ENCODE measurements at regions not wholly inside any gene's neighbourhood (a gene's known extent, or its start where the extent isn't known, plus 50 kb on each side); places are given as distances from the start of the nearest gene placed in this dataset.

DNA sequence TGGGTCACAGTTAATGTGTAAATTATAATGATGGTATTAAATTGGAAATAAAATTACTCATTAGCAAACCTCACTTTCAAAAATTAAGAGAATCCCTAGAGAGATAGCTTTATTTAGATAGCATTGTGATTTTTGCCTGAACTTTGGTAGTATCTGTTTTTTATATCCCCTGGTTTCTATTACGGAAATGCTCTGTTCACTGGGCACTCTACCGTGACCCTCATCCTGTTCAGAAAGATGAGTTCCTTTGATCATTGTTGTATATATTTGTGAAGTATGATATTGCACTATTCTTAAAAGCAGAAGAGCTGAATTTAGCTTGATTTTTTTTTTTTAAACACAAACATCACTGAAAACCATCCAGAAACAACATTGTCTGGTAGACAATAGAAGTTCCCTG is 1143.8 kb upstream of the MAP3K7 start:
- DNase-seq: no peak

DNA sequence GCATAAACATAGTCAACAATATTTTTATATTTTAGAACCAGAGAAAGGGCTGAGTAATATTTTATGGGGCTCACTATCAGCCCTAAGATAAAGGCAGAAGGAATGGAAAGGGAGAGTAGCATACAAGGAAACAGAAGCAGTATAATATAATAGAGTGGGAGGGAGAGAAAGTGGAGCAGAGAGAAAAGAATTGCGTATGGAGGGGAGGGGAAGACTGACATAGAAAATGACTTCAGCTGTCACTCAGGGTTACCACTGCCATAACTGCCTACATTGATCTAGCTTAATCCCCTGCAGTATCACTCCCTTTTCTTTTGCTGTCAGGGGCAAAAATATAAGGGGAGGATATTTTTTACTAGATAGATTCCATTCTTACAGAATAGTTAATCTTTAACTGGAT is 1133.5 kb upstream of the MAP3K7 start:
- DNase-seq: no peak

DNA sequence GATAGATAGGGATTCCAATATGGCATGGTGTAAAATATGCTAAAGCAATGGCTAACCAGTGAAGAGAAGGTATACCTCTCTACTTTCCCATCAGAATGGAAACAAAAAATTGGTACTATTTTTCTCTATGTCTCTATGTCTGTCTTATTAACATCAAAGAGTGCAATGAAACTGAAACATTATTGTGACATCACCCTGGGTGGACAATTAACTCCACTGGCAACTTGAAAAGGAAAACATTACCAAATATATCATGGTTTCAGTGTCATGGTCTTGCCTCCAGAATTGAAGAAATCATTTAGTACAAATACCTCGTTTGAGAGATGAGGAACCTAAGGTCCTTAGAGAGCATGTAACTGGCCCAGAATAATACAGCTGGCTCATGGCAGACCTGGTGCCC is 1132.5 kb upstream of the MAP3K7 start:
- DNase-seq: no peak

DNA sequence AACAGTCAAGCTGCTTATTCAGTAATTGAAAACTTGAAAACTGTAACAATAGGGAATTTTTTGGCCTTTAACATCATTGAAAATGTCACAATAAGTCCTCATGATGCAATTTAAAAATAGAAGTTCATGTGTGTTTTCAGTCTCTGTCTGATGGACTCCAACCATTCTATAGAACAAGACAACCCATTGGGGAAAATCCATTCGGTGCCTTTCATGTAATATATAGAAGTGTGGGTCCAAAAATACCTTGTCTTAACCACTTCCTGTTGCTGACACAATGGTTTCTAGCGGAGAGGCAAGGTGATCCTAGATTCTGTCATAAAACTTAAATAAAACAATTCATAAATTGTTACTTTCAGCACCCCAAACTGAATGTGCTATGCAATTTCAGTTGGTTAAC is 1131.3 kb upstream of the MAP3K7 start:
- DNase-seq: no peak

DNA sequence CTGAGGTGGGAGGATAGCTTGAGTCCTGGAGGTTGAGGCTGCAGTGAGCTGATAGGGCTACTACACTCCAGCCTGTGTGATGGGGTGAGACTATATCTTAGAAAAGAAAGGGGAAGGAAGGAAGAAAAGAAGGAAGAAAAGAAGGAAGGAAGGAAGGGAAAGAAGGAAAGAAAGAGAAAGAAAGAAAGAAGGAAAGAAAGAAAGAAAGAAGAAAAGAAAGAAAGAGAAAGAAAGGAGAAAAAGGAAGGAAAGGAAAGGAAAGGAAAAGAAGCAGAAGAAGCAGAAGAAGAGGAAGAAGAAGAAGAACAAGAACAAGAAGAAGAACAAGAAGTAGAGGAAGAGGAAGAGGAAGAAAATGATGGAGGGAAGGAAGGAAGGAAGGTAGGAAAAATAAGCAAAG is 1130.2 kb upstream of the MAP3K7 start:
- no peak for DNase-seq

DNA sequence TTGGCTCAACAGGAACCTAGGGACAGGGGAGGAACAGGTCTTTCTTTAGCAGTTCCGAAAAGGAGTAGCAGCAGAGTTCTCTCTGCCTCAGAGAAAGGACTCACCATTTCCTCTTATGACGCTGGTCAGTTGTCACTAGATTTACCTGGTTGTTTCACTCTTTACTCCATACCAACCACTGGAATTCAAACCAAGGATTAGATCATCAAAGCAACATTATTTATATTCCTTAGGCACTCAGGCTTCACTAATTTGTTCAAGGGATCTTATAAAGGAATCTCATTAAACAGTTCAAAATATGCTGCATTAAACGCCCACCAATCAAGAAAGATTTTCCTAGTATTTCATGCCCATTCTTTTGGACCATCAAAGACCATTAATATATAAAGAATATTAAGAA is 1129.5 kb upstream of the MAP3K7 start:
- DNase-seq: no peak

DNA sequence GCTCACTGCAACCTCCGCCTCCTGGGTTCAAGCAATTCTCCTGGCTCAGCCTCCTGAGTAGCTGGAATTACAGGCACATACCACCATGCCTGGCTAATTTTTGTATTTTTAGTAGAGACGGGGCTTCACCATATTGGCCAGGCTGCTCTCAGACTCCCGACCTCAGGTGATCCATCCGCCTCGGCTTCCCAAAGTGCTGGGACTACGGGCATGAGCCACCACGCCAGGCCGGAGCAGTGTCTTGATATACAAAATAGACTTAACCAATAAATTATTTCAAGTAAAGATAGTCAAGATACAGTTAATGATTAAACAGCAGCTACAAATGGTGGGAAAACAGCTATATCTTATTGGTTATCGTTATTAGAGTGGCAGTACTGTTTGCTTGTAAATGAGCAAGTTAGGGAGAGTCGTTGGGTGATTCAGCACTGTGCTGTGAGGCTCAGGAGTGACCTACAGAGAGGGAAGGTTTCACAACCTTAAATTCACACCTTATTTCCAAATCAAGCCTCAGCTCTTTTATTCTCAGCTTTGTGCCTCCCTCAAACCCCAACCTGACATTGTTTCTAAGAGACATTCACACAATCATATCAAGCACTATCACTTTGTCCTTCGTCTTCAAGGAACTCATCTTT is 1128.4 kb upstream of the MAP3K7 start:
- DNase-seq: no peak

DNA sequence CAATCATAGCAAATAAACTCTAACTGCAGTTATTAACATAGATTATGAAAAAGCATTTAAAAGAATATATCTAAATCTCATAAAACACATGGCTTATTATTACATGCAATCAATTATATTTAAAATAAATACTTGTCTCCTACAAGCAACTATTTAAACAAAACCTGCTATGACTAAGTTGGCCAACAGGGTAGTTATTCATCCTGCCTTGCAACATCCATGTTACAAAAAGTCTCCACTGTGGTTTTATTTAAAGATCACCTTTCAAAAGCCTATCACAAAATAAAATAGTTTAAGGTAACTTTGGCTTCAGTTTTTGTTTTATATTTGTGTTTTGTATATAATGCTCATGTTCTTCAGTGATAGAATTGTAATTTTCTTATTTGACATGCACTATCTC is 1127.0 kb upstream of the MAP3K7 start:
- DNase-seq: no peak

DNA sequence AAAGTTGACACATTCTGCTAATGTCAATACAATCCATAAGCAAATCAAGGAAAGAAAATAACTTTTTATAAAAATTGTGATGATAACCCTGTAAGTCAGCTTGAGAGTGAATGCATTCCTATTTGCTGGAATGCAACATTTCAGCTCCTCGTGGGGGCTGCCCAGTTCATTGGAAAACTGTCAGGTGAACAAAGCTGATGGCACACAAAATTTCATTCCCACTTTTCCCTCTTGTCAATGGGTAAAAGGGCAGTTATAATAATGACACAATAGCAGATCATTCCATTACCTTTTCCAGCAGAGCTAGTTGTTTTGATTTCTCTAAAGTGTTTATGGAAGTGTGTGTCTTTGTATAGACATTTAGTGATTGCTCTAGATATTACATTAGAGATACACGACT is 1124.6 kb upstream of the MAP3K7 start:
- DNase-seq: no peak

DNA sequence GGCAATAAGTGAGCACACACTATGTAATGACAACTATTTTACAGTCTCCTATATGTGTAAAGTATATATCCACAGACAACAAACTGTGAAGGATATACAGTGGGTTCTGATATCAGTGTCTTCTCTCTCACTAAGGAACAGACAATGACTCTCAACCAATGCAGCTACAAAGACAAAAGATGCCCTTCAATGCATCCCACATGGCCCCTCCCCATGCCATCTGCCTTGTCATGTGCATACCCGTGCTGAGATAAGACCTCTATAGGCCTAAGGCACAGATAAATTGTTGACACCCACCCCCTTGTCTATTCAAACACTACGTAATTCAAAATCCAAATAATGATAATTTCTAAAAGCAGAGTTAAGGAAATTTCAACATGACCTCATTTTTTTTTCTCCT is 1123.5 kb upstream of the MAP3K7 start:
- no peak for DNase-seq

DNA sequence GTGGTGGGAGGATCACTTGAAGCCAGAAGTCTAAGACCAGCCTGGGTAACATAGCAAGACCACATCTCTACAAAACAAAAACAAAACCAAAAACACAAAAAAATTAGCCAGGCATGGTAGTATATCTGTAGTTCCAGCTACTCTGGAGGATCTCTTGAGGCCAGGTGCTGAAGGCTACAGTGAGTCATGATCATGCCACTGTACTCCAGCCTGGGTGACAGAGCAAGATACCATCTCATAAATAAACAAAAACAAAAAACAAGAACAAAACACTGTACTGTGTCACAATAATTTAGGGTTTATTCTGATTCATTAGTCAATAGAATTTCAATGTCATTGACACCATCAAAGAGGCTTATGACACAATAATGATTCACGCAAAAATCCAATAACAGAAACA is 1121.7 kb upstream of the MAP3K7 start:
- DNase-seq: no peak

DNA sequence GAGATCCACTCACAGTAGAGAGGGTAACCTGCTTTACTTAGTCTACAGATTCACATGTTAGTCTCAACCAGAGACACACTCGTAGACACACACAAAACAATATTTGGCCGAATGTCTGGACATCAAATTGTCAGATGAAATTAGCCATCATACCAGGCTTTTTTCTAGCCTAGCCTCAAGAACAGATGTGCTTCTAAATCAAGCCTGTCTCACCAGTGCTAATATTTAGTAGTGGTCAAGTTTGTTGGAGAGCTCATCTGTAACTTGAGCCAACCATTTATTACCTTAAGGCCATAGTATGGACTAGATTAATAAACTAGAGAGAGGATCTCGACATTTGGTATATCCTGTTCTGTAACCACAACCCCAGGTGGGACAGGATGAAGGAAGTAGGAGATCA is 1118.8 kb upstream of the MAP3K7 start:
- no peak for DNase-seq

DNA sequence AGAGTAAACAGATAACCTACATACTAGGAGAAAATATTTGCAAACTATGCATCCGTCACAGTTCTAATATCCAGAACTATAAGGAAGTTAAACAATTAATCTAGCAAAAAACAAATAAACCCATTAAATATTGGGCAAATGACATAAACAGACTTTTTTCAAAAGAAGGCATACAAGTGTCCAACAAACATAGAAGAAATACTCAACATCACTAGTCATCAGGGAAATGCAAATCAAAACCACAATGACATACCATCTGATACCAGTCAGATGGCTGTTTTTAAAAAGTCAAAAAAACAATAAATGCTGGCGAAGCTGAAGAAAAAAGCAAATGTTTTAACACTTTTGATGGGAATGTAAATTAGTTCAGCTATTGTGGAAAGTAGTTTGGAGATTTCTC is 1117.7 kb upstream of the MAP3K7 start:
- DNase-seq: no peak

DNA sequence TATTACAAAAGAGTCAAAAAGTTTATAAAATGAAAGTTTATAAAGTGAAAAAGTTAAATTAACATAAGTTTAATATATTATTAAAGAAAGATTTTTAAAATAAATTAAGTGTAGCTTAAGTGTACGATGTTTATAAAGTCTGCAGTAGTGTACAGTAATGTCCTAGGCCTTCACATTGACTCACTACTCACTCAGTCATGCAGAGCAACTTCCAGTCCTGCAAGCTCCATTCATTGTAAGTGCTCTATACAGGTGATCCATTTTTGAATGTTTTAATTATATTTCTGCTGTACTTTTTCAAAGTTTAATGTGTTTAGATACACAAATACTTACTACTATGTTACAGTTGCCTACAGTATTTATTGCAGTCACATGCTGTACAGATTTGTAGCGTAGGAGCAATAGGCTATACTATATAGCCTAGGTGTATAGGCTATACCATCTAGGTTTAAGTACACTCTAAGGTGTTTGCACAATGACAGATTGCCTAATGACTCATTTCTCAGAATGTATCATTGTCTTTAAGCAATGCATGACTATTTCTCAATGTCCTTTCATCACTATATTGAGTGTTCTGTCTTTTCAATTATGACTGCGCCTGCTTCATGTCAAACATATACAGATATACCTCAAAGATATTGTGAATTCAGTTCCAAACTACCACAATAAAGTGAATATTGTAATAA is 1110.3 kb upstream of the MAP3K7 start:
- DNase-seq: no peak

DNA sequence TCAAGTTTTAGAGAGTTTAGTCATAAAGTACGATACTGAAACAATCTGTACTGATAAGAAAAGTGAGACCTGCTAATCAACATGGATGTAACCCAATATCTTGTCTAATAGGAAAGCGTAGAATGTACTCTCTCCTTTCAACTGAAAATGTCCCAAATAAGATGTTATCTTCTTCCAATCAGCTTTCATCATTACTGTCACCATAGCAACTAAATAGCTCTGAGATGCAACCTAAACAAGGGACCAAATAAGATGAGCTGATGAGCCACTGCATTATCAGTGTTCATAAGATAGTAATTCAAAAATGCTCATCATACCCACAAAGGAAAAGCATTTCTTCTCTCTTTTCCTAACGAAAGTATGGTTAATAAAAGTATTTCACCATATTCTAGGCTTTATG is 1108.3 kb upstream of the MAP3K7 start:
- no peak for DNase-seq

DNA sequence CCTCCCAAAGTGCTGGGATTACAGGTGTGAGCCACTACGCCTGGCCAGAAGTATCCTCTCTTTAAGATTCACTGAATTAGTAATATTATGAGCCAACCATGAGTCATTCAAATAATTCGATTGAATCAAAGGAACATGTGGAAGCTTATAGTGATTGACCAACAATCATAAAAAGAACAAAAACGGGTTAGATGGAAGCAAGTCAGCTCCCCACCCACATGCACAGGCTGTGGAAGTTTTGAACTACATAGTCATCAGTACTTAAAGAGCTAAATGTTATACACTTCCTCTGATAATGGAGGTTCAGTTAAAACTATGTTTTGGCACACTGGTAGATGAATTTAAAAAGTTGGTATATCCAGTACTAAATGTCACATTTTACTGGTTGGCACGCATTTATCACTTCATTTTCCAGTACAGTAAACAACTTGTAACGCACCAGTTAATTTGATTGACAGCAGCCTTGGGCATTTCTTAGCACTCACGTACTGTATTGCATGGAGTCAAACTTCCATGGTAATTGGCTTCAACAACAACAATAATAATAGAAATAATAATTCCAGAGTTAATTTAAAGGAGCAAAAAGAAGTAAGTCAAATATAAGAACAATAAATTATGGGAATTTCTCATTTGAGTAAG is 1107.3 kb upstream of the MAP3K7 start:
- DNase-seq: no peak

DNA sequence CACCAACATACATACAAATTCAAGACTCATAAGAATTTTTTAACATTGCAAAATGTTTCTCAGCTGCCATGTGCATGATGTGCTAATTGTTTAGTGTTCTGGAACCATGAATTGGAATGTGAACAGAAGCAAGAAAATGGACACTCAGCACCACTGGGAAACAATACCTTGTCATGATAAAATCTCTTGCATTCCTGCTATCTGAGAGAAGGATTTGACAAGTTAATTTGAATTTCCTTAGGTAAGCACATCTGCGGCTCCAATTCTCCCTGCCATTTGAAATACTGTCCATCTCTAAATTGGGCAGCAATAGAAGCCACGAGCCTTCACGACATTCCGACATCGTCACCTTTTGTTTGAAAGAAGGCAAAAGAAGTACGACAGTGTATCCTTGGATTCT is 1104.6 kb upstream of the MAP3K7 start:
- DNase-seq: no peak

DNA sequence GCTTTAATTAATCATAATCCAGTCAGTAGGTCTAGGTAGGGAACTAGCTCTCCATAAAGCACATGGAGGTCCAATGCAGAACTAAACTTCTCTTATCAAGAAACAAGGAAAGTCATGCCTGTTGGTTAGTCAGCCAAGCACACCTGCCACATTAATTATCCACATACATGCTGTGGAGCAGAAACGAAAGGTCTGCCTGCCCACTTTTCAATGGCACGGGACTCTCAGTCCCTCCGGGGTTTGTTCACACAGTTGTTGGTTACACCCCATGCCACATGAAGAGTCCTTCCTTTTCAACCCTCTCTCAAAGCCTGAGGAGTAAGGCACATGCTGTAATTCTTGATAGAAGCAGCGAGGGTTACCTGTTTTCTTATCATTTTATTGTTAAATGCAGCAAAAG is 1096.4 kb upstream of the MAP3K7 start:
- DNase-seq: no peak

DNA sequence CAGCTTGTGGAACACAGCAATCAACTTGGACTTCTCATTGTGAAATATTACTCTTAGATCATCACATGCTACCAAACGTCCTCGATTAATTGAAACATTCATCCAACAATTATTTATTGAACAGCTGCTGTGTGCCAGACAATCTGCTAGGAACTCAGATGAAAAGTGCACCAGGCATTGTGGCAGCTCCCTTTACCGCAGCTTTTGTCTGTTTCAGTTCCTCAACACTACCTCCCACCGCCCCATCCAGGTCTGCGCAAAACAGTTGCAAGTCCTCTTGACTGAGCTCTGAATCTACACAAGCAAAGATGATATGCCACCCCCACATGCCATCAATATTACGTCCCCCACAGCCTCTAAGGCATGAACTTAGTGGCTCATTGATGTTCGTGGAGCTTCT is 1094.4 kb upstream of the MAP3K7 start:
- DNase-seq: no peak

DNA sequence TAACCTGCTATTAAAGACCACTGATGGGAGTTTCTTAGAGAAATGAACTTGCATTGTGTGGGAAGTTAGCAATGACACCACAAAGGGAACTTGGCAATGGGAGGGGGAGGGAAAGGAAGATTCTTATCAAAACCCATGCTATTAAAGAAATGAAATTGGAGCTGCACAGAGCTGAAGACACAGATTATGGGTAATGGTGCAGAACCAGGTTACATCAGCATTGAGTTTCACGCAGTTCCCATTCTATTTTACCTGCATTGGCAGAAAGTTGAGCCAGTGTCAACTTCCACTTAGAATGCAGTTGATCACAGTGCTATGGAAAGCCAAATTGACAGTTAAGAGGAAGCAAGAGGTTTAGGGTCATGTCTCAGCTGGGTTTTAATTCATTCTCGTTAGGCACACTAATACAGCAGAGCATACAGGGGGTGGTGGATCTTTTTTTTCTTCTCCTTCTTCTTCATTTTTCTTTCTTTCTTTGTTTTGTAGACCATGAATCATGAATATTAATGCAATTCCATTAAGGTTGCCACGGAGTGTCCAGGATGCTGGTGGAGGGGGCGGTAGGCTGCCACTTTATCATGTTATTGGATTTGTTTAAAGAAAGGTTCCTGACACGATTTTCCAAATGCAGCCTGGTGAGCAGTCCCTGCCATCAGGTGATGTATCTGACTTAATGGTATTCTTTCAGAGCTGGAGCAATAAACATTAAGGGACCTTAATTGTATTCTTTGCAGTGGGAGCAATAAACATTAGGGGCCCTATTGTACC is 1092.0 kb upstream of the MAP3K7 start:
- DNase-seq: no peak

DNA sequence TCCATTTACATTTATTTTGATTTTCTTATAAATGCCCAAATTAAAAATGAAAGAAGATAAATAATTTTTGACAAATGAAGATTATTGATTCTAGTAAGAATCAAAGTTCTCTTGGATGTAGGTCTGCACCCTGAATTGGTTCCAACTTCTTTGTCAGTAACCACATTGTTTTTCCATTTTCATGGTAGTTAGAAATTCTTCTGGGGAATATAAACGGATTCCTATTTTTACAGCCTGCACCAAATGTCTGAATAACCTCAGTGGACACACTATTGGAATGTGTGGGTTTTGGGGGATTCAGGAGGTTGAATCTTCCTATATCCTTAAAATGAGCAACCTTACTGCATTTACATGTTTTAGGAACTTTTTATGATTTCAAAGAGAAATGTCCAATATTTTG is 1085.3 kb upstream of the MAP3K7 start:
- DNase-seq: no peak

DNA sequence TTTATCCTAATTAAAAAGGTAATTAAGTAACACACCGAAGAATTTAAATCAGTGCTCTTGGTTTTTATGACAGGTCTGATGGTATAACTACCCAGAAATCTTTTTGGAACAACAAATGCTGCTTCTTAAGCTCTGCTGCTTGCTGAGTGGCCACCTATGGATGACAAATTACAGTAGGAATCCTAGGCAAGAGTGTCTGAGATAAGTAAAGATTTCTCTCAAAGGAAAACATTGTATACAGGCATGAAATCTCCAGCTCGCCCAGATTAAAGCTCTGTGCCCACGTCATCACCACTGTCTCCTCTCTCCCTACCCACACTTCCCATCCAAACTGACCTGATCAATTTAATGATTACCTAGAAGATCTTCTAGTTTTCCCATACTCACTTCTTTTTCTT is 1083.0 kb upstream of the MAP3K7 start:
- DNase-seq: no peak

DNA sequence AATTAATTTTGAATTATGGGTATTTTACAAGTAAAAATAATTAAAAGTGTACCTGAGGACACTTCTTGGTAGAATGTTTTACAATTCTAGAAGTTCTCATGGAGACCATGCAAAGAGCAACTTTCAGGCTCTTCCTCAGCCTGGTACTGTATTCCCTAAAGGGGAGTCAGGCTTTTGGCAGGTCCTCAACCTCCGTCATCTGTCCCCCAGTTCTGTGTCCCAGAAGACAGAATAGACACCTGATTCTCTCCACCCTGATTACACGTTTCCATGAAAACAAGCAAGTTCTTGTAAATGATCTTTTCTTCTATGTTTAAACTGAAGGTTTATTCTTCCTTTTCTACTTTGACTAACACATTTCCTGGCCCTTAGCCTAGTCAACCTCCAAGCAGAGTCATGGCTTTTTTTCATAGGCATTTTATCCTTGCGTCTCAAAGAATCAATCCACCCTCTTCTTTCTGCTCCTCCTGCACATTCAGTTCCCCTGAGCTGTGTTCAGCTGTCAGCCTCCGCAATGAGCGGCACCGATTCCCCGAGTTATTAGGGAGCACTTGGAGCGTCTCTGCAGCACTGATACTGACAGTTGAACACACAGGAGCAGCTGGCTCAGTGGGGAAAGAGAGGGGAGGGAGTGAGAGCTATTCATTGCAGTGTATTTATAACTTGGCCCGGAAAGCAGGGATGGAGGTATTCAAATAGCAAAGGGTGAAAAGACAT is 1082.4 kb upstream of the MAP3K7 start:
- DNase-seq: peak; percentile 68

Measured in left hindlimb (tissue), 1 donor.